Nephron (organoid): ENCODE measurements at regions not wholly inside any gene's neighbourhood (a gene's known extent, or its start where the extent isn't known, plus 50 kb on each side); places are given as distances from the start of the nearest gene placed in this dataset.

Experiments used
- H3K27ac Mint-ChIP-seq, 3 experiments: 2 replicates each; pipeline ENCODE4 v1.8.0; 2020; ENCODE audit warnings: mixed read lengths in 3 of 3, mild to moderate bottlenecking in 2 of 3, moderate library complexity in 1 of 3
- H3K27me3 Mint-ChIP-seq: 2 replicates; pipeline ENCODE4 v1.8.0; 2021; ENCODE audit warnings: low read depth, mild to moderate bottlenecking, moderate library complexity, mixed read lengths
- H3K36me3 Mint-ChIP-seq: 2 replicates; pipeline ENCODE4 v1.8.0; 2020; ENCODE audit warnings: low read depth, mixed read lengths
- H3K4me1 Mint-ChIP-seq: 2 replicates; pipeline ENCODE4 v1.8.0; 2020; ENCODE audit warnings: mixed read lengths
- H3K4me3 Mint-ChIP-seq, 3 experiments: 2 replicates each; pipeline ENCODE4 v1.8.0; 2020; ENCODE audit warnings: mild to moderate bottlenecking in 3 of 3, mixed read lengths in 3 of 3, moderate library complexity in 2 of 3
- H3K9me3 Mint-ChIP-seq: 2 replicates; pipeline ENCODE4 v1.8.0; 2020; ENCODE audit warnings: mixed read lengths
- CTCF ChIP-seq, 3 experiments: fragments of 200-600 bp; sonication (generic); IDR thresholded peaks; one replicate each; pipeline ENCODE4 v1.5.0; 2021; ENCODE audit warnings: antibody characterized with exemption in 3 of 3; ENCODE audit not compliant: unreplicated experiment in 3 of 3

- no peak for TF ChIP-seq CTCF (IDR thresholded peaks at IDR 0.05; ENCODE audit: unreplicated experiment in 3 of 3)
- Mint-ChIP-seq H3K36me3 (no peaks in the 10 kb centered on the region), H3K27ac (no peak overlapping the region), H3K27me3 (peaks cover 7% of the 10 kb centered on the region), H3K9me3 (no peaks in the 10 kb centered on the region), H3K4me3 (no peak overlapping the region), H3K4me1 (peaks cover 6% of the 10 kb centered on the region)
Observed at GRCh38 chr18:37902344-37902743, 336.7 kb upstream of the CELF4 start.

GRCh38 chr18:37900326-37900725, 334.7 kb upstream of the CELF4 start:
- Mint-ChIP-seq H3K4me1 (peaks cover 6% of the 10 kb centered on the region), H3K4me3 (no peak overlapping the region), H3K9me3 (no peaks in the 10 kb centered on the region), H3K27ac (peak overlapping the region in 1 of 3 experiments; percentile 32), H3K36me3 (no peaks in the 10 kb centered on the region), H3K27me3 (peaks cover 7% of the 10 kb centered on the region)
- TF ChIP-seq CTCF (IDR thresholded peaks at IDR 0.05; ENCODE audit: unreplicated experiment in 3 of 3), result no peak

GRCh38 chr18:37889963-37890362, 324.4 kb upstream of the CELF4 start:
- Mint-ChIP-seq H3K27me3 (peaks cover 4% of the 10 kb centered on the region), H3K27ac (no peak overlapping the region), H3K36me3 (no peaks in the 10 kb centered on the region), H3K4me3 (no peak overlapping the region), H3K4me1 (no peaks in the 10 kb centered on the region), H3K9me3 (no peaks in the 10 kb centered on the region)
- no peak for TF ChIP-seq CTCF (IDR thresholded peaks at IDR 0.05; ENCODE audit: unreplicated experiment in 3 of 3)

- Mint-ChIP-seq H3K36me3 (no peaks in the 10 kb centered on the region), H3K4me3 (no peak overlapping the region), H3K4me1 (no peaks in the 10 kb centered on the region), H3K27ac (no peak overlapping the region), H3K27me3 (peaks cover 7% of the 10 kb centered on the region), H3K9me3 (peaks cover 9% of the 10 kb centered on the region)
- TF ChIP-seq CTCF (IDR thresholded peaks at IDR 0.05; ENCODE audit: unreplicated experiment in 3 of 3), result no peak
Observed at GRCh38 chr18:37874721-37875120, 309.1 kb upstream of the CELF4 start.

- H3K9me3 Mint-ChIP-seq, result peaks cover 5% of the 10 kb centered on the region
- H3K4me3 Mint-ChIP-seq, result no peak overlapping the region
- H3K27ac Mint-ChIP-seq, result no peak overlapping the region
- no peak for TF ChIP-seq CTCF (IDR thresholded peaks at IDR 0.05; ENCODE audit: unreplicated experiment in 3 of 3)
- H3K36me3 Mint-ChIP-seq, result no peaks in the 10 kb centered on the region
- H3K27me3 Mint-ChIP-seq, result peaks cover 6% of the 10 kb centered on the region
- H3K4me1 Mint-ChIP-seq, result no peaks in the 10 kb centered on the region
Observed at GRCh38 chr18:37873416-37873815, 307.8 kb upstream of the CELF4 start.

GRCh38 chr18:37872562-37872961, 307.0 kb upstream of the CELF4 start:
- no peak for TF ChIP-seq CTCF (IDR thresholded peaks at IDR 0.05; ENCODE audit: unreplicated experiment in 3 of 3)
- Mint-ChIP-seq H3K36me3 (no peaks in the 10 kb centered on the region), H3K27ac (no peak overlapping the region), H3K4me3 (no peak overlapping the region), H3K4me1 (no peaks in the 10 kb centered on the region), H3K9me3 (peaks cover 3% of the 10 kb centered on the region), H3K27me3 (no peaks in the 10 kb centered on the region)
